ENCODE measurements at regions not wholly inside any gene's neighbourhood (a gene's known extent, or its start where the extent isn't known, plus 50 kb on each side); places are given as distances from the start of the nearest gene placed in this dataset.

GRCh38 chr9:25570802-25571201 lies 107.4 kb downstream of the TUSC1 start:
- no peak for DNase-seq (ENCODE audit: low read depth)
- no peak overlapping the region for H3K4me3 ChIP-seq (ENCODE audit: low read length)
- TF ChIP-seq CTCF (IDR thresholded peaks at IDR 0.05; ENCODE audit: insufficient read depth, low read depth, low read length, missing control alignments), result no peak

GRCh38 chr9:25562101-25562500 lies 116.1 kb downstream of the TUSC1 start:
- H3K4me3 ChIP-seq (ENCODE audit: low read length), result no peak overlapping the region
- no peak for DNase-seq (ENCODE audit: low read depth)
- no peak for TF ChIP-seq CTCF (IDR thresholded peaks at IDR 0.05; ENCODE audit: insufficient read depth, low read depth, low read length, missing control alignments)

GRCh38 chr9:25557645-25558300 lies 120.5 kb downstream of the TUSC1 start:
- no peak for DNase-seq (ENCODE audit: low read depth)
- no peak for TF ChIP-seq CTCF (IDR thresholded peaks at IDR 0.05; ENCODE audit: insufficient read depth, low read depth, low read length, missing control alignments)
- no peak overlapping the region for H3K4me3 ChIP-seq (ENCODE audit: low read length)

GRCh38 chr9:25556540-25556939 lies 121.7 kb downstream of the TUSC1 start:
- no peak for DNase-seq (ENCODE audit: low read depth)
- no peak overlapping the region for H3K4me3 ChIP-seq (ENCODE audit: low read length)
- TF ChIP-seq CTCF (IDR thresholded peaks at IDR 0.05; ENCODE audit: insufficient read depth, low read depth, low read length, missing control alignments), result no peak

- TF ChIP-seq CTCF (IDR thresholded peaks at IDR 0.05; ENCODE audit: insufficient read depth, low read depth, low read length, missing control alignments), result no peak
- no peak for DNase-seq (ENCODE audit: low read depth)
- H3K4me3 ChIP-seq (ENCODE audit: low read length), result no peak overlapping the region
Observed at GRCh38 chr9:25548847-25549246, 129.4 kb downstream of the TUSC1 start.

GRCh38 chr9:25543806-25544205 lies 134.4 kb downstream of the TUSC1 start:
- no peak for TF ChIP-seq CTCF (IDR thresholded peaks at IDR 0.05; ENCODE audit: insufficient read depth, low read depth, low read length, missing control alignments)
- no peak for DNase-seq (ENCODE audit: low read depth)
- H3K4me3 ChIP-seq (ENCODE audit: low read length), result no peak overlapping the region

- H3K4me3 ChIP-seq (ENCODE audit: low read length), result no peak overlapping the region
- DNase-seq (ENCODE audit: low read depth), result no peak
- no peak for TF ChIP-seq CTCF (IDR thresholded peaks at IDR 0.05; ENCODE audit: insufficient read depth, low read depth, low read length, missing control alignments)
Observed at GRCh38 chr9:25542319-25542718, 135.9 kb downstream of the TUSC1 start.
